ENCODE measurements at regions not wholly inside any gene's neighbourhood (a gene's known extent, or its start where the extent isn't known, plus 50 kb on each side); places are given as distances from the start of the nearest gene placed in this dataset.
"Not testable (repeated sequence)": the region's sequence is repeated elsewhere in the genome, so short reads cannot be mapped to it uniquely, and the experiment has no call there.

DNA sequence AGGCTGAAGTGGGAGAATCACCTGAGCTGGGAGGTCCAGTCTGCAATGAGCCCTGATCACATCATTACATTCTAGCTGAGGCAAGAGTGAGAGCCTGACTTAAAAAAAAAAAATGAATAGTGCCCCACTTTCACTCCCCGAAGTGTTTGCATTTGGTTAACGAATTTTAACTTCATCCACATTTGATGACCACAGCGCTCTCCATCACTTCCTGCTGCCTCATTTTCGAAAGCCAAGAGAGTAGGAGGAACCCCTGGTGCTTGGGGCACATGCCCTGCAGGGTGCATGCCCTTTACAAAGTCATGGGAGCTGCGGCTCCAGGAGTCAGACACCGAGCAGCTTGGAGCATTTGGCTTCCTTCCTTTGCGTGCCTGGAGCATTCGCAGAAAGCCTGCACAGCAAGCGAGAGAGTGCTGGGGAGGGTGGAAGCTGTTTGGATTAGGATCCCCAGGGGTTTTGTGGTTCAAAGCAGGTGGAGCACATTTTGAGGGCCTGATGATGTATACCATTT, 119.1 kb upstream of the METTL14 start:
- H3K4me3 ChIP-seq (ENCODE audit: low read depth in 1 of 3, low read length in 3 of 3); H3K4me1 ChIP-seq (ENCODE audit: control insufficient read depth in 3 of 3, insufficient read depth in 2 of 3, low read depth in 1 of 3, low read length in 2 of 3); H3K9me3 ChIP-seq (ENCODE audit: control insufficient read depth in 2 of 2, insufficient read depth in 1 of 2, low read depth in 1 of 2, low read length in 1 of 2); DNase-seq; H3K36me3 ChIP-seq (ENCODE audit: control insufficient read depth in 3 of 3, insufficient read depth in 2 of 3, low read depth in 1 of 3, low read length in 3 of 3); H3K27ac ChIP-seq (ENCODE audit: low read depth in 1 of 3, low read length in 2 of 3); FAIRE-seq; H3K27me3 ChIP-seq (ENCODE audit: control insufficient read depth in 3 of 3, insufficient read depth in 3 of 3, low read length in 3 of 3): not testable (repeated sequence)
- 23 to 35% (median 34%) methylated on average over 9 of the region's 9 CpGs for WGBS, 3 donors

DNA sequence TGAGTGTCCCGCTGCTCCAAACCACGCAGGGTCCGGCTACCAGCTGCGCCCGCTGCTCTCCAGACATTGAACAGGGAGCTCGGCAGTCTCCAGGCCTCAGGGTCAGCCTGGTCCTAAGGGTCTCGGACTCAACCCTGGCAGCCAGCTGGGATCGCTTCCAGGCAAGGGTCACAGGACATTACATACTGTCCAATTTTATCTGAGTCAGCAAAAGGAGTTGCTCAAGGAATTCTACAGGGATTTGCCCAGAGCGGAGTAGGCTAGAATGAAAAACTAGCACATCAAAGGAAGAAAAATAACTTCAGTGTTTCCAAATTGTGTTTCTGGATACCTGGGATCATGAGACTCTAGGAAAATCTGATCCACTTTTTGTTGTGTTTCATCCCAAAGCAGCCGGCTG, 112.2 kb upstream of the METTL14 start:
- not testable (repeated sequence) for H3K27me3 ChIP-seq (ENCODE audit: control insufficient read depth in 3 of 3, insufficient read depth in 3 of 3, low read length in 3 of 3); H3K27ac ChIP-seq (ENCODE audit: low read depth in 1 of 3, low read length in 2 of 3); H3K9me3 ChIP-seq (ENCODE audit: control insufficient read depth in 2 of 2, insufficient read depth in 1 of 2, low read depth in 1 of 2, low read length in 1 of 2); H3K4me3 ChIP-seq (ENCODE audit: low read depth in 1 of 3, low read length in 3 of 3); FAIRE-seq; DNase-seq; H3K4me1 ChIP-seq (ENCODE audit: control insufficient read depth in 3 of 3, insufficient read depth in 2 of 3, low read depth in 1 of 3, low read length in 2 of 3); H3K36me3 ChIP-seq (ENCODE audit: control insufficient read depth in 3 of 3, insufficient read depth in 2 of 3, low read depth in 1 of 3, low read length in 3 of 3)
- WGBS, 3 donors, result 93 to 94% (median 93%) methylated on average over 10 of the region's 10 CpGs

DNA sequence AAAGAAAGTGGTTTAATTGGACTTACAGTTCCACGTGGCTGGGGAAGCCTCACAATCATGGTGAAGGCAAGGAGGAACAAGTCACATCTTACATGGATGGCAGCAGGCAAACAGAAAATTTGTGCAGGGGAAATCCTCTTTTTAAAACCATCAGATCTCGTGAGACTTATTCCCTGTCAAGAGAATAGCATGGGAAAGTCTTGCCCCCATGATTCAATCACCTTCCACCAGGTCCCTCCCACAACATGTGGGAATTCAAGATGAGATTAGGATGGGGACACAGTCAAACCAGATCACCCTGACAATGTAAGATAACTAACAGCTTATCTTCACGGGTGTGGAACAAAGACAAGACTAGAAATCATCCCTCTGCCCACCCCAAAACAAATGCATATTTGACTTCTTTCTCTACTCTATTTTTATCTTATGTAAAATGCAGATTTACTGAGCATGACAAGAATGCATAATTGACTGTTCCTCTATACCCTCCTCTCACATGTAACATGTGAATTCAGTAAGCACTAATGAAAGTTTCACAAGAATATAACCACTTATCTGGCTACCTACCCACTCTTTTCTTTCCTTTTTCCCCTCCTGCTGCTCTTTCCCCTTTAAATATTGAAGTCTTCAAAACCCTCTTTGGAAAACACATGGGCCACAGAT, 110.8 kb upstream of the METTL14 start:
- FAIRE-seq; H3K36me3 ChIP-seq (ENCODE audit: control insufficient read depth in 3 of 3, insufficient read depth in 2 of 3, low read depth in 1 of 3, low read length in 3 of 3); H3K9me3 ChIP-seq (ENCODE audit: control insufficient read depth in 2 of 2, insufficient read depth in 1 of 2, low read depth in 1 of 2, low read length in 1 of 2); H3K27ac ChIP-seq (ENCODE audit: low read depth in 1 of 3, low read length in 2 of 3); DNase-seq; H3K27me3 ChIP-seq (ENCODE audit: control insufficient read depth in 3 of 3, insufficient read depth in 3 of 3, low read length in 3 of 3); H3K4me1 ChIP-seq (ENCODE audit: control insufficient read depth in 3 of 3, insufficient read depth in 2 of 3, low read depth in 1 of 3, low read length in 2 of 3); H3K4me3 ChIP-seq (ENCODE audit: low read depth in 1 of 3, low read length in 3 of 3): not testable (repeated sequence)
- 35 to 51% (median 44%) methylated on average over 3 of the region's 3 CpGs for WGBS, 3 donors

DNA sequence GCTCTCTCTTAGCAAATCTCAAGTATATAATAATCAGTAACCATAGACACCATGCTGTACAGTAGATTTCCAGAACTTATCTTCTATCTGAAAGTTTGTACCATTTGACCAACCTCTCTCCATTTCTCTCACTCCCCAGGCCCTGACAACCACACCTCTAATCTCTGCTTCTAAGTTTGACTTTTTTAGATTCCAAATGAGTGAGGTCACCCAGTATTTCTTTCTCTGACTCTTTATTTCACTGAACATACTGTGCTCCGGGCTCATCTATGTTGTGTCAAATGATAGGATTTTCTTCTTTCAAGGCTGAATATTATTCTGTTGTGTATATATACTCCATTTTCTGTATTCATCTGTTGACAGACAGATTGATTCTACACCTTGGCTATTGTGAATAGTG, 110.1 kb upstream of the METTL14 start:
- H3K4me3 ChIP-seq (ENCODE audit: low read depth in 1 of 3, low read length in 3 of 3); FAIRE-seq: not testable (repeated sequence)

DNA sequence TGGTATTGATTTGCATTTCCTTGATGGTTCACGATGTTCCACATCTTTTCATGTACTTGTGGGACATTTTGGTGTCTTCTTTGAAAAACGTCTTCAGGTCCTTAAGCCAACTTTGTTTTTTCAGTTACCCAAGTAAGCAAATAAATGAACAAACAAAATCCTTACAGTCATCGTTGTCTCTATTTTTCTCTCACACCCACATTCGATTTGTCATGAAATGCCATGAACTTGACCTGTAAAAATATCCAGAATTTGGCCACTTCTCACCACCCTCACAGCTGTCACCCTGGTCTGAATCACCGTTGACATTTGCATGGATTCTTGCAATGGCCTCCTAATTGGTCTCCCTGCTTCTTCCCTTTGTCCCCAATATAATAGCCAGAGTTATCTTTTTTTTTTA, 109.5 kb upstream of the METTL14 start:
- DNase-seq; H3K27ac ChIP-seq (ENCODE audit: low read depth in 1 of 3, low read length in 2 of 3); FAIRE-seq; H3K9me3 ChIP-seq (ENCODE audit: control insufficient read depth in 2 of 2, insufficient read depth in 1 of 2, low read depth in 1 of 2, low read length in 1 of 2); H3K27me3 ChIP-seq (ENCODE audit: control insufficient read depth in 3 of 3, insufficient read depth in 3 of 3, low read length in 3 of 3); H3K36me3 ChIP-seq (ENCODE audit: control insufficient read depth in 3 of 3, insufficient read depth in 2 of 3, low read depth in 1 of 3, low read length in 3 of 3); H3K4me1 ChIP-seq (ENCODE audit: control insufficient read depth in 3 of 3, insufficient read depth in 2 of 3, low read depth in 1 of 3, low read length in 2 of 3); H3K4me3 ChIP-seq (ENCODE audit: low read depth in 1 of 3, low read length in 3 of 3): not testable (repeated sequence)
- 69 to 80% (median 71%) methylated on average over 5 of the region's 5 CpGs for WGBS, 3 donors

More for the DNA sequence above, 110.1 kb upstream of the METTL14 start:
- 70 to 98% (median 82%) methylated on average over 1 of the region's 1 CpG for WGBS, 3 donors
- not testable (repeated sequence) for H3K27me3 ChIP-seq (ENCODE audit: control insufficient read depth in 3 of 3, insufficient read depth in 3 of 3, low read length in 3 of 3); H3K9me3 ChIP-seq (ENCODE audit: control insufficient read depth in 2 of 2, insufficient read depth in 1 of 2, low read depth in 1 of 2, low read length in 1 of 2); H3K36me3 ChIP-seq (ENCODE audit: control insufficient read depth in 3 of 3, insufficient read depth in 2 of 3, low read depth in 1 of 3, low read length in 3 of 3); H3K4me1 ChIP-seq (ENCODE audit: control insufficient read depth in 3 of 3, insufficient read depth in 2 of 3, low read depth in 1 of 3, low read length in 2 of 3); DNase-seq; H3K27ac ChIP-seq (ENCODE audit: low read depth in 1 of 3, low read length in 2 of 3)

DNA sequence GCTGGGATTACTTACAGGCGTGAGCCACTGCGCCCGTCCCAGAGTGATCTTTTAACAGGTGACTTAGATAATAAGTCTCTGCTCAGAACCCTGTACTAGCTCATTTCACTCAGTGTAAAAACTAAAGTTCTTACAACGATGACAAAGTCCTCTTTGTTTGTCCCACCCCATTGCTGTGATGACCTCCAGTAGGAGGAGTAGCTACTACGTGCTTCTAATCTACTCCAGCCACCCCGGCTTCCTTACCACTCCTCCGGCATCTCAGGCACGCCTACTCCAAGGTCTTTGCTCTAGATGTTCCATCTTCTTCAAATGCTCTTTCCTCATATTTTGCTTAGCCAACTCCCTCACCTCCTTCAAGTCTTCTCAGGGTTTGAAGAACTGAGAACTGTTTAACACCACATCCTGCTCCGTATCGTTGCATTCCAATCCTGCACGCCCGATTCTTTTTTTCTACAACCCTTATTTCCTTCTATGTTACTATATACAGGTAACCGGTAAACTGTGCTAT, 108.4 kb upstream of the METTL14 start:
- not testable (repeated sequence) for H3K4me3 ChIP-seq (ENCODE audit: low read depth in 1 of 3, low read length in 3 of 3); DNase-seq; H3K4me1 ChIP-seq (ENCODE audit: control insufficient read depth in 3 of 3, insufficient read depth in 2 of 3, low read depth in 1 of 3, low read length in 2 of 3); H3K27me3 ChIP-seq (ENCODE audit: control insufficient read depth in 3 of 3, insufficient read depth in 3 of 3, low read length in 3 of 3); FAIRE-seq; H3K27ac ChIP-seq (ENCODE audit: low read depth in 1 of 3, low read length in 2 of 3); H3K9me3 ChIP-seq (ENCODE audit: control insufficient read depth in 2 of 2, insufficient read depth in 1 of 2, low read depth in 1 of 2, low read length in 1 of 2); H3K36me3 ChIP-seq (ENCODE audit: control insufficient read depth in 3 of 3, insufficient read depth in 2 of 3, low read depth in 1 of 3, low read length in 3 of 3)
- WGBS, 3 donors, result 80 to 85% (median 80%) methylated on average over 12 to 13 of the region's 13 CpGs

DNA sequence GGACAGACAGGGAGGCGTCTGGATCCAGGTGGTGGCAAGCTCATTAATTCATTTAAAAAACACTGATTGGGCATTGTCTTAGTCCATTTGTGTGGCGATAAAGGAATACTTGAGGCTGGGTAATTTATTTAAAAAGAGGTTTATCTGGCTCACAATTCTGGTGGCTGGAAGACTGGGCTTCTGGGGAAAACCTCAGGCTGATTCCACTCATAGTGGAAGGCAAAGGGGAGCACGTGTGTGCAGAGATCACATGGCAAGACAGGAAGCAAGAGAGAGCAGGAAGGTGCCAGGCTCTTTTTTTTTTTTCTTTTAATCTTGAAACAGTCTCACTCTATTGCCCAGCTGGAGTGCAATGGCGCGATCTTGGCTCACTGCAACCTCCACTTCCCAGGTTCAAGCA, 100.2 kb upstream of the METTL14 start:
- Histone ChIP-seq H3K4me3 (ENCODE audit: low read depth in 1 of 3, low read length in 3 of 3) (no peak overlapping the region), H3K36me3 (ENCODE audit: control insufficient read depth in 3 of 3, insufficient read depth in 2 of 3, low read depth in 1 of 3, low read length in 3 of 3) (no peaks in the 10 kb centered on the region), H3K9me3 (ENCODE audit: control insufficient read depth in 2 of 2, insufficient read depth in 1 of 2, low read depth in 1 of 2, low read length in 1 of 2) (no peaks in the 10 kb centered on the region), H3K27me3 (ENCODE audit: control insufficient read depth in 3 of 3, insufficient read depth in 3 of 3, low read length in 3 of 3) (peaks cover 0 to 38% (median 0%) of the 10 kb centered on the region in 3 donors), H3K27ac (ENCODE audit: low read depth in 1 of 3, low read length in 2 of 3) (no peak overlapping the region), H3K4me1 (ENCODE audit: control insufficient read depth in 3 of 3, insufficient read depth in 2 of 3, low read depth in 1 of 3, low read length in 2 of 3) (no peaks in the 10 kb centered on the region)
- DNase-seq (no peak), FAIRE-seq (no peak)
- WGBS, 3 donors, result 72 to 75% (median 74%) methylated on average over 5 of the region's 5 CpGs

DNA sequence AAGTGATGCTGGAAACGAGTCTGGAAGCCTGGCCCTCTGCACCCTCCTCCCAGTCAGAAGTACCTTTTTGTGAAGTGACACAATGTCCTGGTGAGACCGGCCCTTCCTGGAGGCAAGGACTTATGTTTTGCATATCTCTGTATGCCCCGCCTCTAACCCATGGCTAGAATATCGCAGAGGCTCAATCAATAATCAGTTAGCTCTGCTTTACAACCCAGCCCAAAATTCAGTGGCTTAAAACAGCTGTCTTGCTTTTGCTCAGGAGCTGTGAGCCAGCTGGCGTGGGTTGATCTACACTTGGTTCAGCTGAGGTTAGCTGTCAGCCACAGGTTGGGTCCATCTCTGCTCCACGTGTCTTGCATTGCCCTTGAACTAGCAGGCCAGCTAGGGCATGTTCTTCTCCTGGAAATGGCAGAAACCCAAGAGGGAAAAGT, 98.8 kb upstream of the METTL14 start:
- H3K4me1 ChIP-seq (ENCODE audit: control insufficient read depth in 3 of 3, insufficient read depth in 2 of 3, low read depth in 1 of 3, low read length in 2 of 3), result no peaks in the 10 kb centered on the region
- 18 to 40% (median 33%) methylated on average over 6 of the region's 6 CpGs for WGBS, 3 donors
- H3K4me3 ChIP-seq (ENCODE audit: low read depth in 1 of 3, low read length in 3 of 3), result no peak overlapping the region
- H3K36me3 ChIP-seq (ENCODE audit: control insufficient read depth in 3 of 3, insufficient read depth in 2 of 3, low read depth in 1 of 3, low read length in 3 of 3), result no peaks in the 10 kb centered on the region
- H3K27me3 ChIP-seq (ENCODE audit: control insufficient read depth in 3 of 3, insufficient read depth in 3 of 3, low read length in 3 of 3), result peaks cover 0 to 38% (median 0%) of the 10 kb centered on the region in 3 donors
- no peaks in the 10 kb centered on the region for H3K9me3 ChIP-seq (ENCODE audit: control insufficient read depth in 2 of 2, insufficient read depth in 1 of 2, low read depth in 1 of 2, low read length in 1 of 2)
- H3K27ac ChIP-seq (ENCODE audit: low read depth in 1 of 3, low read length in 2 of 3), result no peak overlapping the region
- DNase-seq (peak in 1 of 2 donors; percentile 27), FAIRE-seq (no peak)
